Breast epithelium (tissue), 4 donors: ENCODE measurements at regions not wholly inside any gene's neighbourhood (a gene's known extent, or its start where the extent isn't known, plus 50 kb on each side); places are given as distances from the start of the nearest gene placed in this dataset.
"Not testable (repeated sequence)": the region's sequence is repeated elsewhere in the genome, so short reads cannot be mapped to it uniquely, and the experiment has no call there.

Experiments
- DNase-seq, 2 donors: peaks; one replicate each; pipeline ENCODE4 v3.0.0-alpha.2; 2019; ENCODE audit warnings: low spot score in 2 of 2
- H3K27ac ChIP-seq, 2 donors: fragments of 200-600 bp; sonication (generic) in 1 of 2; one replicate each; pipeline ENCODE4 v1.5.1; 2016 to 2019; ENCODE audit warnings: mild to moderate bottlenecking in 1 of 2
- H3K27me3 ChIP-seq, 2 donors: fragments of 200-600 bp; sonication (generic) in 1 of 2; one replicate each; pipeline versions ENCODE4 v1.5.1 to v1.6.0; 2017 to 2019; ENCODE audit warnings: control low read depth in 1 of 2, mild to moderate bottlenecking in 1 of 2
- H3K36me3 ChIP-seq: fragments of 200-600 bp; one replicate; pipeline ENCODE4 v1.5.1; 2019
- H3K4me1 ChIP-seq, 2 donors: fragments of 200-600 bp; sonication (generic); one replicate each; pipeline ENCODE4 v1.5.1; 2016 to 2019; ENCODE audit warnings: control low read depth in 1 of 2
- H3K4me3 ChIP-seq, 3 donors: fragments of 200-600 bp; sonication (generic); 1 replicate in 2 of 3; 2 replicates in 1 of 3; pipeline ENCODE4 v1.5.1; 2016 to 2019; ENCODE audit warnings: mild to moderate bottlenecking in 3 of 3, moderate library complexity in 2 of 3
- H3K9me3 ChIP-seq, 2 donors: fragments of 200-600 bp; sonication (generic) in 1 of 2; one replicate each; pipeline ENCODE4 v1.5.1; 2016 to 2019; ENCODE audit warnings: control low read depth in 1 of 2
- POLR2A ChIP-seq: fragments of 450-650 bp; IDR thresholded peaks from one replicate; pipeline ENCODE4 v1.6.1; 2016; ENCODE audit warnings: antibody characterized with exemption, mild to moderate bottlenecking, moderate library complexity
- POLR2AphosphoS5 ChIP-seq, 3 donors: sonication (generic); formaldehyde crosslinking; IDR thresholded peaks; one replicate each; pipeline ENCODE4 v1.6.1; 2017; ENCODE audit warnings: antibody characterized with exemption in 3 of 3
- intact Hi-C: fragments of 100-400 bp; cut with DNase I; formaldehyde crosslinking; loops from one replicate; pipeline ENCODE4 v1.15.1; 2023; ENCODE audit warnings: low total_unique reads
- TF ChIP-seq, protein P1 (sequence below), 3 donors: fragments of 450-650 bp; IDR thresholded peaks; one replicate each; pipeline ENCODE4 v1.5.1; 2016 to 2017; ENCODE audit warnings: antibody characterized with exemption in 3 of 3, mild to moderate bottlenecking in 3 of 3, moderate library complexity in 3 of 3

DNA sequence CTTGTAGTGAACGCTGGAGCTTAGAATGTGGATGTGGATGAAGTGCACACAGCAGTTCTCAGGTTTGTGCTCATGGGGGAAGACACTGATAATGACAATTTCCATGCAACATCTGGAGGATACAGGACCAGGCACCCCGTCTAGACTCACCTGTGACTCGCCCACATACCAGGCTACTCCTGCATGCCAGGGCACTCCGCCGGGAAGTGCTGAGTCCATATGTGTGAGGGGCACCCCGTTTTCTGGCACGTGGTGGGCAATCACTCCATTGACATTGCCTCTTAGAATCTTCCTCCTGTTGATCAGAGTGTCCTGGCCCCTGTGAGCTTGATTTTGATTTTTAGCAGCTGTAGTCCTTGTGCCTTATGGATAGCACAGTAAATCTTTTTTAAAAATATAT lies 90.9 kb upstream of the LRPAP1 start:
- H3K4me3 ChIP-seq = no peak overlapping the region
- H3K27me3 ChIP-seq = peaks cover 0 to 9% of the 10 kb centered on the region in 2 donors
- TF ChIP-seq POLR2AphosphoS5 (IDR thresholded peaks at IDR 0.05) (no peak), POLR2A (no peak)
- TF ChIP-seq, protein P1, sequence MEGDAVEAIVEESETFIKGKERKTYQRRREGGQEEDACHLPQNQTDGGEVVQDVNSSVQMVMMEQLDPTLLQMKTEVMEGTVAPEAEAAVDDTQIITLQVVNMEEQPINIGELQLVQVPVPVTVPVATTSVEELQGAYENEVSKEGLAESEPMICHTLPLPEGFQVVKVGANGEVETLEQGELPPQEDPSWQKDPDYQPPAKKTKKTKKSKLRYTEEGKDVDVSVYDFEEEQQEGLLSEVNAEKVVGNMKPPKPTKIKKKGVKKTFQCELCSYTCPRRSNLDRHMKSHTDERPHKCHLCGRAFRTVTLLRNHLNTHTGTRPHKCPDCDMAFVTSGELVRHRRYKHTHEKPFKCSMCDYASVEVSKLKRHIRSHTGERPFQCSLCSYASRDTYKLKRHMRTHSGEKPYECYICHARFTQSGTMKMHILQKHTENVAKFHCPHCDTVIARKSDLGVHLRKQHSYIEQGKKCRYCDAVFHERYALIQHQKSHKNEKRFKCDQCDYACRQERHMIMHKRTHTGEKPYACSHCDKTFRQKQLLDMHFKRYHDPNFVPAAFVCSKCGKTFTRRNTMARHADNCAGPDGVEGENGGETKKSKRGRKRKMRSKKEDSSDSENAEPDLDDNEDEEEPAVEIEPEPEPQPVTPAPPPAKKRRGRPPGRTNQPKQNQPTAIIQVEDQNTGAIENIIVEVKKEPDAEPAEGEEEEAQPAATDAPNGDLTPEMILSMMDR (IDR thresholded peaks at IDR 0.05) = no peak
- H3K9me3 ChIP-seq = no peaks in the 10 kb centered on the region
- H3K27ac ChIP-seq = no peak overlapping the region
- DNase-seq = no peak
- intact Hi-C loops = no loop called here
- H3K36me3 ChIP-seq = no peaks in the 10 kb centered on the region
- H3K4me1 ChIP-seq = no peaks in the 10 kb centered on the region

DNA sequence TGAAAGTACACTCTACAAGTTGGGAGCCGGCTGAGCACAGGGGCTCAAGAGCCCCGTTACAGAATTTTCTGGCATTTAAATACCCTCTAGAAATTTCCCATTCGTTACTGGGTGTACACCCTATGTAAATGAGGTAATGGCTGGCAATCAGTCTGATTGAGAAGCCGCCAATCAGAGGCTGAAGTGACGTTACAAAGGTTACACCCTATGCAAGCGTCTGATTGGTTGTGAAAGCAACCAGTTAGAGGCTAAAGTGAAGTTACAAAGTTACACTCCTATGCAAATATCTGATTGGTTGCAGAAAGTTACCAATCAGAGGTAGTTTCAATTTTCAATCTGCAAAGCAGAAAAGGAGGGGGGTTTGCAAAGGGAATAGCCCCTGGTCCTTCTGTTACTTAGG lies 88.1 kb upstream of the LRPAP1 start:
- H3K4me1 ChIP-seq, H3K4me3 ChIP-seq, H3K27me3 ChIP-seq, H3K36me3 ChIP-seq, H3K9me3 ChIP-seq, H3K27ac ChIP-seq, DNase-seq, intact Hi-C loops: not testable (repeated sequence)

DNA sequence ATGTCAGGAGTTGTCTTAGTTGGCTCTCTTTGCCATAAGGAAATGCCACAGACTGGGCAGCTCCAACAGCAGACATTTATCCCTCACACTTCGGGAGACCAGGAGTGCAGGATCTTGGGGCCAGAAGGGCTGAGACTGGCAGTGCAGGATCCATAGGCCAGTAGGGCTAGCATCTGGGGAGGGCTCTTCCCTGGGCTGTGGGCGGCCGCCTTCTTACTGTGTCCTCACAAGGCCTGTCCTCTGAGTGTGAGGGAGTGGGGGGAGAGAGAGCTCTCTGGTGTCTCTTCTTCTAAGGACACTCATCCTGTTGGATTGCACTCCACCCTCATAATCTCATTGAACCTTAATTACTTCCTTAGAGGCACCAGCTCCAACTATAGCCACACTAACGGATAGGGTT lies 87.5 kb upstream of the LRPAP1 start:
- H3K36me3 ChIP-seq, DNase-seq, H3K4me3 ChIP-seq, H3K9me3 ChIP-seq, intact Hi-C loops, H3K4me1 ChIP-seq, H3K27me3 ChIP-seq, H3K27ac ChIP-seq: not testable (repeated sequence)

DNA sequence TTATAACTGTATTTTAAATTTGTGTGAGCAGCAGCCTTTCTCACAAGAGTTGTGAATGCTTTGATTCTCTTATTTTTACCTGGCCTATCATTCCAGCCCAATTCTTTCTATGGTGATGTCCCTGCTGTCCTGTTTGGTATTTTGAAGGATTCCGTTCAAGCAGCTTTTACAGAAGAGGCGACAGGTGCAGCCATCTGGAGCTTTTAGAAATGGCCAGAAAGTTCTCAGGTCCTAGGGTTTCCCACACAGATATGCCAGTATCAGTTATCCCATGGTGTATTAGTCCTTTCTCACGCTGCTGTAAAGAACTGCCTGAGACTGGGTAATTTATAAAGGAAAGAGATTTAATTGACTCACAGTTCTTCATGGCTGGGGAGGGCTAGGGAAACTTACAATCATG lies 86.1 kb upstream of the LRPAP1 start:
- intact Hi-C loops, H3K36me3 ChIP-seq, H3K4me3 ChIP-seq, H3K4me1 ChIP-seq, H3K27ac ChIP-seq, H3K9me3 ChIP-seq, H3K27me3 ChIP-seq, DNase-seq: not testable (repeated sequence)

DNA sequence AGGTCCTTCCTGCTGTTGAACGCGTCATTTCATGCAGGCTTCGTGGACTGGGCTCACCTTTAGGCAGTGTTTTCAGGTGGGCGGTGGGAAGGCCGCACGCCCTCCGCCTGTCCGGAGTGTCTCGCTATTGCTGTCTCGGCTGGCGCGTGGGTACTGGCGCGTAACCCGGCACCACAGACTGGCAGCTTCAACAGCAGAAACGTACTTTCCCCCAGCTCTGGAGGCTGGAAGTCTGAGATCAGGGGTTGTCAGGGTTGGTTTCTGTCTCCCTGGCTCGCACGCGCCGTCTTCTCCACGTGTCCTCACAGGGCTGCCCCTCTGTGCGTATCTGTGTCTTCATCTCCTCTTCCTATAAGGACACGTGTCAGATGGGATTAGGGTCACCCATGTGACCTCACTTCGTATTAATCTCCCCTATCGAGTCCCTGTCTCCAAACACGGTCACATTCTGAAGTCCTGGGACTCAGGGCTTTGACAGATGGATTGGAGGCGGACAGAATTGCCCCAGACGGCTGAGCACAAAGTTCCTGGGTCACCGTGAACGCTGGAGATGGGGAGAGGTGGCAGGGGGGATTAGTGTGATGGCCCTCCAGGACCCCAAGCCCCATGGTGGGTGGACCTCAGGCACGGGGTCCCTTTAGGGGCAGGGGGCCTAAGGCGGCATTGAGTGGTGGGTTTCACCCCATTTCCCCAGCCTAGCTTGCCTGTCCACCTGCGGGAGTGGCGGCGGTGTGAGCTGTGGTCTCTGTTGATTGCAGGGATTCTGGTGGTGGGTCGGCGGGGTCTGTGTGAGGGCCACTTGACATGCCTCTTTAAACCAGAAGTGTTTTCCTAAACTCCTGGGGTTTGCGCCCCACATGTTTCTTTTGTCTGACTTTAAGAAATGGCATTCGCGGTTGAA lies 83.4 kb upstream of the LRPAP1 start:
- DNase-seq = no peak
- H3K9me3 ChIP-seq = no peaks in the 10 kb centered on the region
- no peaks in the 10 kb centered on the region for H3K36me3 ChIP-seq
- no peak overlapping the region for H3K27ac ChIP-seq
- H3K4me3 ChIP-seq = no peak overlapping the region
- peaks cover 0 to 6% of the 10 kb centered on the region in 2 donors for H3K4me1 ChIP-seq
- TF ChIP-seq, protein P1 (IDR thresholded peaks at IDR 0.05) = no peak
- TF ChIP-seq POLR2AphosphoS5 (IDR thresholded peaks at IDR 0.05) (no peak), POLR2A (no peak)
- intact Hi-C loops = no loop called here
- no peaks in the 10 kb centered on the region for H3K27me3 ChIP-seq

DNA sequence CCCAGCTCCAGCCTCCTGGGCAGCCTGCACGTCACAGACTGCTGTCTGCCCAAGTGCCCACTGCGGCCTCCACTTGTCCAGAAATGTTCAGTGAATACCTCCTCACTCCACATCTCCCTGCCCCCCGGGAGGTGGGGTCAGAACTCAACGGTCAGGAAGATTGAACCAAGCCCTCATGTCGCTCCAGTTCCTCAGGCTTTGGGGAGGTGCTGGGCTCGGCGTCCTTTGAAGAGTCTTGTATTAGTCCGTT lies 82.4 kb upstream of the LRPAP1 start:
- TF ChIP-seq, protein P1 (IDR thresholded peaks at IDR 0.05) = no peak
- Histone ChIP-seq H3K27ac (no peak overlapping the region), H3K4me1 (peaks cover 0 to 6% of the 10 kb centered on the region in 2 donors), H3K4me3 (no peak overlapping the region), H3K36me3 (no peaks in the 10 kb centered on the region), H3K27me3 (no peaks in the 10 kb centered on the region), H3K9me3 (no peaks in the 10 kb centered on the region)
- intact Hi-C loops = no loop called here
- DNase-seq = no peak
